ENCODE measurements at regions not wholly inside any gene's neighbourhood (a gene's known extent, or its start where the extent isn't known, plus 50 kb on each side); places are given as distances from the start of the nearest gene placed in this dataset.
A peak's percentile ranks its signal among the peaks of the same experiment; 100 is the strongest.
"Not testable (repeated sequence)": the region's sequence is repeated elsewhere in the genome, so short reads cannot be mapped to it uniquely, and the experiment has no call there.

DNA sequence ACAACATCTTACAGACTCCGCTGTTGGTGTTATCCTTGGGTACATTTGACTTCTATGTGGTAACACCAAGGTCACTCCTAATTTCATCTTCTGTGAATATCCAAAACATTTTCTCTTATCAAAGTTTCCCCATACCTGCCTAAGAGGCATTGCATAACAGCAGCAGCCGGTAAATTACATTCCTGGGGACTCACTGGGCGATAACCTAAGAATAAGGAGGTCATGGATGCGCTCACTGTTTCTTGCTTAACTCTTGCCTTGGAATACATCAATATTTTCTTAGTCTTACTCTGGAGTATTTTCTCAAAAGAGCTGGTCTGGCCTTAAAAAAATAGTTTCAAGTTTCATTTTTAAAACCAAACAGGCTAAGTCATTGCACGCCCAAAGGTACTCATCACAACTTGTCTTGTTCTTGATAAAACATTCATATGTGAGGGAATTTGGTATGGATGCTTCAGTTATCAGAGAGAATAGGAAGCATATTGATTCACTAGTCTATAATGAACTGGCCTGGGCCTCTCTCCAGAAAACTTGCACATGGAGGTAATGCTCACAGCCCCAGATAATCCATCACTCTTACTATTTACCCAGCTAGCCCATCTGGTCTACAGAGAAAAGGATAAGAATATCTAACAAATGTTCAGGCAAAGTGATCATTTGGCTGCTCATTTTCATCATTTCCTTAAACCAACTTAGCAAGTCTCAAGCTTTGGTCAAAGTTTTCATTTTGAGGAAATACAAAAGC is 235.0 kb upstream of the ERCC4 start:
- ATAC-seq (no peak), DNase-seq (no peak)
- Mint-ChIP-seq H3K4me1 (no peaks in the 10 kb centered on the region), H3K36me3 (no peaks in the 10 kb centered on the region), H3K4me3 (no peak overlapping the region), H3K27ac (no peak overlapping the region), H3K27me3 (peaks cover 0 to 11% (median 6%) of the 10 kb centered on the region in 5 donors), H3K9me3 (peaks cover 0 to 10% (median 0%) of the 10 kb centered on the region in 9 donors)
- POLR2A ChIA-PET, result no interaction called here

DNA sequence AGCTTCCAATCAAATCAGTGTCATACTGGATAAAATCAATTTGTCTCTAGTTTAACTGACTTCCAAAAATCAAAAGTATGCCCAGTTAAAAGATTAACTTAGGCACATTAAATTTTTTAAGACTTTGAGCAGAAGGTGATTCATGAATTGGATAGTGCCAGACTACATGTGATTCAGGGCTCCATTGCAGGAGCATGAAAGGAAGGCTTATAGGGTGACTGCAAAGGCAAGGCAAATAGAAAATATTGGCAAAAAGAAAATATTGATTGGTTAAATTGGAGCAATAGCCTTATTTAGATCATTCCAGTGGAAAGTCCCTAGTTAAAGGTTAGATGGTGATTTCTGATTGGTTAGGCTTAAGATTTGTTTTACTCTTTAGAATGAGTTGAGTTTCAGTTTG is 223.9 kb upstream of the ERCC4 start:
- H3K27me3 Mint-ChIP-seq, result peaks cover 0 to 8% (median 0%) of the 10 kb centered on the region in 5 donors
- H3K27ac Mint-ChIP-seq, result no peak overlapping the region
- POLR2A ChIA-PET, result no interaction called here
- H3K4me1 Mint-ChIP-seq, result no peaks in the 10 kb centered on the region
- no peak overlapping the region for H3K4me3 Mint-ChIP-seq
- peaks cover 0 to 25% (median 2%) of the 10 kb centered on the region in 3 donors for H3K36me3 Mint-ChIP-seq
- no peak for DNase-seq
- peaks cover 10 to 67% (median 36%) of the 10 kb centered on the region in 9 donors for H3K9me3 Mint-ChIP-seq
- ATAC-seq, result no peak

DNA sequence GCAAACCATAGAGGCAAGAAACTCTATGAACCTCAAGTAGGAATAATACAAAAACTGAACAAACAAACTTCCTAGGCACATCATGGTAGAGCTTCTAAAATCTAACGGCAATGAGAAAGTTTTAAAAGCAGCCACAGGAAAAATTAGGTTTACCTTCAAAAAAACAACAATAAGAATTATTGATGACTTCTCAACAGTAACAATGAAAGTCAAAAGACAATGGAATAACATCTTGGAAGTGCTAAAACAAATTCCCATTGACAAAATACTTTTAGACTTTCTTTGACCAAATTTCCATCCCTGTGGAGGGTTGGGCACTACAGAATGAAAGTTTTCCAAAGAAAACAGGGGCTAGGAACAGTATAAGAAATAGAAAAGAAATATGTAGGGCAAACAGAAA is 222.9 kb upstream of the ERCC4 start:
- no peak for DNase-seq
- Mint-ChIP-seq H3K9me3 (peaks cover 5 to 62% (median 35%) of the 10 kb centered on the region in 9 donors), H3K4me3 (no peak overlapping the region), H3K36me3 (peaks cover 0 to 18% (median 2%) of the 10 kb centered on the region in 3 donors), H3K27ac (no peak overlapping the region), H3K27me3 (peaks cover 0 to 8% (median 0%) of the 10 kb centered on the region in 5 donors), H3K4me1 (no peaks in the 10 kb centered on the region)
- no peak for ATAC-seq
- POLR2A ChIA-PET, result no interaction called here

DNA sequence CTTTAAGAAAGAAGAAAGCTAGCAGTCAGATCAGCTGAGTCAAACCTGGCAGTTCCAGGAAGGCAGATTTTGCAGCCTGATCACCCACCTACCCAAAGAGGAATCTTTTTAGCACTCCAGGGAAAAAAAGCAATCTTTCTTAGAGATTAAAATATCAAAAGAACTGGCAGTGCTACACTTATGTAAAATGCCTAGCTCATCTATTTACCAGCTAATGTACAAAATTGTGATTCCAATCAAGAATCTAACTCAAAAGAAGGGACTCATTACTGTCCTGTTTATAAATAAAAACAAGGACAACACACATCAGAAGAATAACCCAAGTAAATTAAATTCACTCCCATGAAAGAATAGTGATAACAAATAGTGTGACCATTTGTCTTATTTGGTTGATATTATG is 222.4 kb upstream of the ERCC4 start:
- peaks cover 5 to 56% (median 29%) of the 10 kb centered on the region in 9 donors for H3K9me3 Mint-ChIP-seq
- H3K27ac Mint-ChIP-seq, result no peak overlapping the region
- ATAC-seq, result no peak
- POLR2A ChIA-PET, result no interaction called here
- peaks cover 0 to 13% (median 2%) of the 10 kb centered on the region in 3 donors for H3K36me3 Mint-ChIP-seq
- DNase-seq, result no peak
- peaks cover 0 to 7% (median 1%) of the 10 kb centered on the region in 5 donors for H3K27me3 Mint-ChIP-seq
- H3K4me3 Mint-ChIP-seq, result no peak overlapping the region
- no peaks in the 10 kb centered on the region for H3K4me1 Mint-ChIP-seq

DNA sequence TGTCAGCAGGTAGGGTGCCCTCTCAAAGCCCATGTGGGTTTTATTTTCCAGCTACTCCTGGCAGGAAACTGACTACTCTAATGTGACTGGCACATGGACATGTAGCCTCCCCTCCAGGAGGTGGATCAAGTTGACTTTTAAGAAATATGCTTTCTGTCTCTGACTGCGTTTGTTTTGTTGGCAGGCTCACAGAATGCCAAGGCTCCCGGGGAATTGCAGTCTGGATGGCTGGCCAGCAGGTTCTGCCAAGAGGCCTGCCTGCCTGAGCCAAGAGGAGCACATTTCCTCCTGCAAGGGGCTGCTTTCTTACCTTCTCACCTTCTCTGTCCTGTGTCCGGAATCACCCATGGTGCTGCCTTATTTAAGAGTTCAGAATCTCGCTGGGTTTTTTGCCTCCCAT is 217.3 kb upstream of the ERCC4 start:
- Mint-ChIP-seq H3K9me3 (peaks cover 3 to 42% (median 23%) of the 10 kb centered on the region in 9 donors), H3K36me3 (peaks cover 0 to 5% (median 1%) of the 10 kb centered on the region in 3 donors), H3K27ac (no peak overlapping the region), H3K4me3 (no peak overlapping the region), H3K27me3 (peaks cover 0 to 4% (median 1%) of the 10 kb centered on the region in 5 donors), H3K4me1 (no peaks in the 10 kb centered on the region)
- ATAC-seq (no peak), DNase-seq (no peak)
- POLR2A ChIA-PET, result no interaction called here

DNA sequence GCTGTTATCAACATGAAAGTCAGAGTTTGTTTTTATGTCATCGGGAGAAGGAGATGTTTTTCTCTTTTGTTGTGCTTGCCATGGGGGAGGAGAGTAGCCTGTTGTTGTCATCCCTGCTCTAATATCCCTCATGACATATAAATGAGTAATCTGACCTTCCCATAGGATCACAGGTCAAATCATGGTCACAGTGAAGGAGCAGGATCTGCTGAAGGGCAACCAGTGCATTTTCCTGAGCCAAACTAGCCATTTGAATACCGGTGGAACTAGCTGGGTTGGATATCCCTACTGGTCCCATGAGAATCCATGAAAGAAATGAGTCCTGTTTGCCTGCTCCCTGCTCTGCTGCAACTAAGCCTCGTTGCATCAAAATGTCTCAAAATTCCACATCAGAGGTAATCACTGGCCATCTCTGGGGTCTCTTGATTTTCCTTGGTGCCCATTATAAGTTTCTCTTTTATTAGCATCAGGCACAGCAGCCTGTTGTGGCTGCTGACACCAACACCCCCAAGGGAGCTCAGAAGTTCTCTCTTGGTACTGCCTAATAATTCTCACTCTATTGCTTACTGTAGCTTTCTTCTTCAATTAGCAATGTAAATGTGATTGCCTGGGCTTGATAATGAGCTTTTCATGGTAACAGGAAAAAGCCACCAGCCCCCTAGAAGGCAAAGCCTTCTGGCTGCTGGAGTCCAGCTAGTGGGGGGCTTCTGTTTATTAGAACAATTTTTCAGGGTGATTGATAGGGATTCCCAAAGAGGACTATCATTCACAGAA is 211.4 kb upstream of the ERCC4 start:
- Mint-ChIP-seq H3K9me3 (peaks cover 0 to 34% (median 20%) of the 10 kb centered on the region in 9 donors), H3K4me1 (no peaks in the 10 kb centered on the region), H3K4me3 (no peak overlapping the region), H3K27ac (no peak overlapping the region), H3K36me3 (peaks cover 0 to 10% (median 1%) of the 10 kb centered on the region in 3 donors), H3K27me3 (peaks cover 0 to 19% (median 4%) of the 10 kb centered on the region in 5 donors)
- ATAC-seq, result no peak
- no peak for DNase-seq
- POLR2A ChIA-PET, result no interaction called here

DNA sequence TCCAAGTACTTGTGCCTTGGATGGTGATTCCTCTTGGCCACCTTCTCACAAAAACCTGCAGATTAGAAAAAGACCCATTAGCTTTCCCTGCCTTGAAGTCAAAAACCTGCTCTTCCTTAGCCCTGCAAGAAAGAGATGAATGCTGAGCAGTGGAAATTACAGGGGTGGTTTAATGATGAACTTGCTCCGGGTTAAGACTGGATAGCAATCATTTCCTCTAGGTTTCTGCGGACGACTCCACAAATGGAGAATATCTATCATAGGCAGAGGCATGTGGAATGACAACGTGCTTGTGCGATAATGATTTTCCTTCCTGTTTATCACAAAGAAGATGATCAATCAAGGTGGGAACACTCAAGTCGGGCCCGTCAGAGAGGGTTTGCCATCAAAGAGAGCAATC is 201.2 kb upstream of the ERCC4 start:
- H3K27ac Mint-ChIP-seq, result peak overlapping the region in 1 of 10 donors; percentile 20
- DNase-seq (no peak), ATAC-seq (no peak)
- no peak overlapping the region for H3K4me3 Mint-ChIP-seq
- H3K36me3 Mint-ChIP-seq, result no peaks in the 10 kb centered on the region
- POLR2A ChIA-PET, result no interaction called here
- peaks cover 0 to 4% (median 0%) of the 10 kb centered on the region in 9 donors for H3K9me3 Mint-ChIP-seq
- H3K27me3 Mint-ChIP-seq, result peaks cover 0 to 4% (median 0%) of the 10 kb centered on the region in 5 donors
- no peaks in the 10 kb centered on the region for H3K4me1 Mint-ChIP-seq

DNA sequence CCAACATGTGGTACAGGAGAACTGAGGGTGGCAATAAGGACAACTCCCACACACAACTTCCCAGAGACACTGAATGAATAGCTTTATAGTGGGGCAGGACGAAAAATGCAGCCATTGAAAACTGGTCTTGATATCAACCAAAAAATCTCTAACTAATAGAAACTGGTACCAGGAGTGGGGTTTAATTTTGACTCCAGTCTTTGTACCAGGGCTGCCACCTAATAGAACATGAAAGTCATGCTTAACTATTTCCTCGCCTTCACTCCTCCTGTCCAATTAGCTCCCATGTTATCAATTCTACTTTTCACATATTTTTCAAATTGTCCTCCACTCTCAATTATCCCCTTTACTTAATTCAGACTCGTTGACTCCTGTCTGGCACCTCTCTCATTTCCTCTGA is 192.0 kb upstream of the ERCC4 start:
- ATAC-seq (no peak), DNase-seq (no peak)
- POLR2A ChIA-PET, result no interaction called here
- Mint-ChIP-seq H3K36me3 (peaks cover 0 to 7% (median 0%) of the 10 kb centered on the region in 3 donors), H3K4me1 (no peaks in the 10 kb centered on the region), H3K9me3 (peaks cover 7 to 30% (median 17%) of the 10 kb centered on the region in 9 donors), H3K27me3 (peaks cover 0 to 11% (median 0%) of the 10 kb centered on the region in 5 donors), H3K4me3 (no peak overlapping the region), H3K27ac (no peak overlapping the region)

DNA sequence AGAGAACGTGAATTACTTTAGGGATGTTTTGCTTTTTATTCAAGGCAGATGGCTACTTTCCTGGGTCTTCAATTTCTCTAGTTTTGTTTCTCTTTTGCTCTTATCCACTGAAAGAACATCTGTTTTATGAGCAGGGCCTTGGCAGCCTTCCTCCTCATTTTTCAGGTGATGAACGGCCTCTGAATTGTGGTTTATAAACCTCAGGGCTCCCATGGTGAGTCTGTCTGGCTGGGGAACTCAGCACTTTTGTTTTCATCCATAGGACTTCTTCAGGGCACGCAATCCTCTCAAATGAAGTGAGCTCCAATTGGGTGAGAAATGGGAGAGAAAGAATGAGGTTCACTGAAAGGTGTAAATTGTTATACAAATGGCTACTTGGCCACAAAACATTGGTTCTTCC is 186.4 kb upstream of the ERCC4 start:
- ATAC-seq, result no peak
- H3K9me3 Mint-ChIP-seq, result peaks cover 1 to 12% (median 5%) of the 10 kb centered on the region in 9 donors
- no peak overlapping the region for H3K27ac Mint-ChIP-seq
- H3K36me3 Mint-ChIP-seq, result no peaks in the 10 kb centered on the region
- DNase-seq, result no peak
- POLR2A ChIA-PET, result no interaction called here
- H3K4me3 Mint-ChIP-seq, result no peak overlapping the region
- no peaks in the 10 kb centered on the region for H3K4me1 Mint-ChIP-seq
- peaks cover 0 to 11% (median 1%) of the 10 kb centered on the region in 5 donors for H3K27me3 Mint-ChIP-seq

DNA sequence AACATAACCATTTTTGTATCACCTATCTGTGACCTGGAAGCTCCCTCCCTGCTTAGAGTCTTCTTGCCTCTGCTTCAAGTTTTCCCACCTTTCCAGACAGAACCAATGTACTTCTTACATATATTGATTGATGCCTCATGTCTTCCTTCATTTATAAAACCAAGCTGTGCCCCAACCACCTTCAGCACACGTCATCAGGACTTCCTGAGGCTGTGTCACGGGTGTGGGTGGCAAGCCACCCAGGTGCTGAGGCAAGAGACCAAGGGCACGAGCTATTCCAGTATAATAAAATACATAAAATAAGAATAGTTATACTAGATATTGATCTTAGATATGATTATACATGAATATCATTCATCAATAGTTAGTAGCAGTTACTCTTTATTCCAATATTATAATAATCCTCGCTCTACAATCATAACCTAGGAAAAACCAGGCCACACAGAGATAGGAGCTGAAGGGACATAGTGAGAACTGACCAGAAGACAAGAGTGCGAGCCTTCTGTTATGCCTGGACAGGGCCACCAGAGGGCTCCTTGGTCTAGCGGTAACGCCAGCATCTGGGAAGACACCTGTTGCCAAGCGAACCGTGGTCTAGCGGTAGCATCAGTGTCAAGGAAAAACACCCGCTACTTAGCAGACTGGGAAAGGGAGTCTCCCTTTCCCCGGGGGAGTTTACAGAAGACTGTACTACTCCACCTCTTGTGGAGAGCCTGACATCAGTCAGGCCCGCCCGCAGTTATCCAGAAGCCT is 180.2 kb upstream of the ERCC4 start:
- H3K27me3 Mint-ChIP-seq, H3K36me3 Mint-ChIP-seq, DNase-seq, H3K4me3 Mint-ChIP-seq, POLR2A ChIA-PET, H3K27ac Mint-ChIP-seq, H3K4me1 Mint-ChIP-seq, ATAC-seq: not testable (repeated sequence)
- H3K9me3 Mint-ChIP-seq, result peaks cover 2 to 21% (median 10%) of the 10 kb centered on the region in 9 donors

DNA sequence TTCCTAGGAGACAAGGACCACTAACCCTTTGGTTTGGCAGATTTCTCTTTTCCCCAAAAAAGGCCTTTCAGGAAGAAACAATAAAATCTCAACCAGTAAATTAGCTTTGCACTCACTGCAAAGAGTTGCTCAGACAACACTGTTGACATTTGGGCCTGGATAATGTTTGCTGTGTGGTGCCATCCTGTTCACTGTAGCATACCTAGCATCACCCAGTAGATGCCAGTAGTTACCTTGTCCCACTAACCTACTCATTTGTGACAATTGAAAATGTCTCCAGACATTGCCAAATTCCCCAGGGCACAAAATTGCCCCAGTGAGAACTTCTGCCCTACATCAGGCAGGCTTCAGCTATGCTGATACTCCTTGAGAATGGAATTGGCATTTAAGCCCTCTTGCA is 177.0 kb upstream of the ERCC4 start:
- POLR2A ChIA-PET, result no interaction called here
- Mint-ChIP-seq H3K4me3 (no peak overlapping the region), H3K36me3 (peaks cover 0 to 13% (median 0%) of the 10 kb centered on the region in 3 donors), H3K9me3 (peaks cover 2 to 21% (median 11%) of the 10 kb centered on the region in 9 donors), H3K27ac (no peak overlapping the region), H3K27me3 (peaks cover 0 to 13% (median 3%) of the 10 kb centered on the region in 5 donors), H3K4me1 (peaks cover 0 to 3% (median 0%) of the 10 kb centered on the region in 4 donors)
- DNase-seq (no peak), ATAC-seq (no peak)

DNA sequence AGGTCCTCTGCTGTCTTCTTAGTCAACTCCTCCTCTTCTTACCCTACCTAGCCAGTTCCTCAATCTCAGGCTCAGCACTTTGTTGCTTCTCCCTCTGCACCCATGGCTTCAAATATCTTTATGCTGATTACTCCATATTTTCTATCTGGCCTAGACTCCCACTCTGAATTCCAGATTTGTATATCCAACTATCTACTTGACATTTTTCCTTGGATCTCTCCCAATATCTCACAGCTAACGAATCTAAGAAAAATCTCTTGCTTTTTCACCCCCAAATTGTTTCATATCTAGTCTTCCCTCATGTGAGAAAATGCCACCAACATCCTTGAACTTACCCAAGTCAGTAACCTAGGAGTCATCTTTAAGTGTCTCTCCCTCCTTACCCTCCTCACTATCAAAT is 176.4 kb upstream of the ERCC4 start:
- Mint-ChIP-seq H3K9me3 (peaks cover 2 to 21% (median 11%) of the 10 kb centered on the region in 9 donors), H3K27me3 (peaks cover 0 to 13% (median 3%) of the 10 kb centered on the region in 5 donors), H3K36me3 (peaks cover 0 to 13% (median 0%) of the 10 kb centered on the region in 3 donors), H3K4me1 (peaks cover 0 to 3% (median 0%) of the 10 kb centered on the region in 4 donors), H3K4me3 (no peak overlapping the region), H3K27ac (no peak overlapping the region)
- no peak for DNase-seq
- POLR2A ChIA-PET, result no interaction called here
- no peak for ATAC-seq
